GM19025 (cell line): ENCODE measurements at regions not wholly inside any gene's neighbourhood (a gene's known extent, or its start where the extent isn't known, plus 50 kb on each side); places are given as distances from the start of the nearest gene placed in this dataset.

Source experiments
- ATAC-seq: cut with Tn5 transposase; IDR thresholded peaks from one replicate; pipeline ENCODE4 v1.9.1; 2021; ENCODE audit warnings: mild to moderate bottlenecking, low read depth, moderate library complexity; ENCODE audit not compliant: unreplicated experiment

DNA sequence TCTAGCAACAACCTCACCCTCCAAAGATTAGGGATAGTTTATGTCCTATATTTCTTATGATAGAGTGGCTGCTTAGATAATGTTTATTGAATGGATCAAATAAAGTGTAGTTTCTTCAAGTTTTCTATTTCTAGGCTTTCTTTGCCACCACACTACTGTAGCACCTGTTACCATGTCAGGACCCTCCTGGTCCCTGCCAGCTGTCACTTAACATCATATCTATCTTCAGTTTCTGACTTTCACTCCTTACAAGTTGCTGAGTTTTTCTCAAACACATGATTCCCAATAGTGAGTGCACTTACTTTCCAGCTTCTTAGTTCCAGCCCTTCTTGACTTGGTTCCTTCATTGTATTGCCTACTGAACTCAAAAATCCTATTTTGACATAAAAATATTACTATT, 593.9 kb upstream of the PITX2 start:
- no peak for ATAC-seq

GRCh38 chr4:111221371-111221770, 598.5 kb upstream of the PITX2 start:
- no peak for ATAC-seq

- ATAC-seq = no peak
Observed at GRCh38 chr4:111228396-111228795, 605.5 kb upstream of the PITX2 start.

DNA sequence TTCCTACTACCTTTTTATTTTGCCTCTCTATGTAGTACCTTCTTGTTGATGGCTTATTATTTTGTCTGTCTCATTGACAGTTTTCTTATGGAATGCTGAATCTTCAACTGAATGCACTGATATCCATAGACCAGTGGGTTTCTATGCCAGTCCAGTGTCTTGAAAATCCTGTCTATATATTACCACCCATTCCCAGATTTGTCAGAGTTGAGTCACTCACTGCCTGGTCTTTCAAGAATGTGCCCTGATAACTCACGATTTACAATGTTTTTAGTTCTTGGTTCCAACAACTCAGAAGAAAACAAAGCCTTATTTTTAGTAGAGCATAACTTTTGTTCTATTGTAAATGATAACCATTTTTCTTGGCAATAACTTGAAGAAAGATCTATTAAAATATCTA, 606.0 kb upstream of the PITX2 start:
- no peak for ATAC-seq

- no peak for ATAC-seq
Observed at GRCh38 chr4:111230265-111230664, 607.4 kb upstream of the PITX2 start.

DNA sequence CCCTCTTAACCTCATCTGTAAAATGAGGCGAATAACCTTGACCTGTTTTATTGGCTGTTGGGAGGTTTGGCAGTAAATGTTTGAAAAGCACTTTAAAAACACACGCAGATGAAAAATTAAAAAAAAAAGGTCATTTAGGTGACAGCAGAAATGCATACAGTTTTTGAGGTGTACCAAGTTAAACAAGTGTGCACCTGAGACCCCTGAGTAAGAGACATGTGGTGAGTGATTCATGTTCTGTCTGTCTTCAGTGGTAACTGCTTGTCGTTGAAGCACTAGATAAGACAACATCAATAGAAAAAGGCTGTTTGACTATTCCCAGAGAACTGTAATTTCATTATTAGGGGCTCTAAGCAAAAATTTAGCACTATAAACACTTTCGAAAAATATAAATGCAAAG, 608.4 kb upstream of the PITX2 start:
- ATAC-seq = no peak

- no peak for ATAC-seq
Observed at GRCh38 chr4:111234939-111235338, 612.1 kb upstream of the PITX2 start.

DNA sequence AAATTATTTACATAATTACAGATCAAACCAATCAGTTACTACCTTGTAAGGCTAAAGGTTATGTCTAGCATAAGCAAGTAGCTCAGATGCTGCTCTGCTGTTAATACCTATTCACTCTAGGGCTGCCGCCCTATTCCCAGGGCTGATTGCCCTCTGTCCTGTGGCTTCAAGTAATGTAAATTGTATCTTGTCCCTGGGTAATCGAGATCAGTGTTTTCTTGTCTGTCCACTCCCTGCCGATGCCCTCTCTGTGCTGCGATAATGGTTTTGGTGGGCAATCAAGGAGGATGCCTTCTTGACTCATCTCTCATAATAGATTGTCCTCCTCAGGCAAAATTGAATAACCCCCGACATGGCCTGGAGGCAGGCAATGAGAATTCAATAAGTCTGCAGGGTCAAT, 641.0 kb upstream of the PITX2 start:
- ATAC-seq = no peak

- ATAC-seq = no peak
Observed at GRCh38 chr4:111266937-111267336, 644.1 kb upstream of the PITX2 start.

DNA sequence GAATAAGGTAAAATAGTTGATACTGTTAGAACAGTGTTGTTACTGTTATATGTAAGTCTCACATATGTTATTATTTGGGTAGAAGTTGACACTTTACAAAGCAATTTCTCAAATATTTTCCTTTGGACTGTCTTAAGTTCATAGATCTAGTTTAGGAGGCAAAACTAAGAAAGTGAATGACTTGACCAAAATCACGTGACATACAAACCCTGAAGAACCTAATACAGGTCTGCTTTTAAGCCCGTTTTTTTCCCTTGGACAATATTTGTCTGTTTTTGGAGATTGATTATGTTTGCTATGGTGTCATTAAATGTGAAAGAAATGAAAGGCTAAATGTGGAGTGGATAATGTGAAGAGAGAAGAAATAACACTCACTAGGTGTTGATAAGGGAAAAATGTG, 644.9 kb upstream of the PITX2 start:
- no peak for ATAC-seq

DNA sequence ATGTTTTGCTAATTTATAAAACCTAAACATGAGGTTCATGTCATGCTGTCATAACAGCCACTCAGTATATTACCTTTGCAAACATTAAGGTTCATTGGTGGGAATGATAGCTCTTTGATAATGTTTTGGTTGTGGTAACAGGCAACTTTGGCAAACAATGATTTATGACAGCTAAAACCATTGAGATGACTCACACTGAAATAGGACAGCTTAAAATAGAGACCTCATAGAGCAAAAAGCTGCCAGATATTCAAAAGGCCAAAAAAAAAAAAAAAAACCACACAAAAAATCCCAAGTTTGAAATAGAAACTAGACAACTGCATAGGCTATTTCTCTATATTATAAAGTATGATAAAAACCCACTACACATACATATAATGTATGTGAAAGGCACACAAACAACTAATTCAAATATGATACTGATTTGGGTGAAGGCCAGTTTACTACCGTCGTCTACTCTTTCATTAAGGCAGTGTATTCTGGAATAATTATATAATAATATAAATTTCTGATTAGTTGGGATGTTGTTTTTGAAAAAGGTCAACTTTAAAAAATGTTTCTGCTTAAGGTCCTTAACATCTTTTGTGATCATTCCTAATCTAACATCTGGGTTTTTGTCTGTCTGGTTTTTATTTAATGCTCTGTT, 646.0 kb upstream of the PITX2 start:
- no peak for ATAC-seq

DNA sequence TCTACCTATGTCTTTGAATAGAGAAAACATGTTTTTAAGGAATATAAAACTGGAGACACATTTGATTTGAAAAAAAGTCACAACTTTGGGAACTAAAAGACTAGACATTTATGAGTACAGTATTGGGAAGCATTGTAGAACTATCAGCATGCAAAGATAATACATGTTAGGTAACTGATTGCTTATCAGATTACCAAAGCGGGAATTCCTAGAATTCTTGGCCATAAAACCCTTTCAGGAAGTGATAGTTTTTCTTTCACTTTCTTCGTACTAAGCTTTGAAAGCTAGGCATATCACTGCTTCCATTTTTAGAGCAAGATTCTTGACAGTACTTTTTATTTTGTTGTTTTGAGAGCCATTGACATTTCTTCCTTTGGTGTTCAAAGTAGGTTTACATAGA, 646.6 kb upstream of the PITX2 start:
- no peak for ATAC-seq

GRCh38 chr4:111274060-111274459, 651.2 kb upstream of the PITX2 start:
- no peak for ATAC-seq

GRCh38 chr4:111274486-111274885, 651.6 kb upstream of the PITX2 start:
- ATAC-seq = no peak

- ATAC-seq = no peak
Observed at GRCh38 chr4:111281219-111281618, 658.3 kb upstream of the PITX2 start.

- ATAC-seq = no peak
Observed at GRCh38 chr4:111282035-111282434, 659.2 kb upstream of the PITX2 start.

DNA sequence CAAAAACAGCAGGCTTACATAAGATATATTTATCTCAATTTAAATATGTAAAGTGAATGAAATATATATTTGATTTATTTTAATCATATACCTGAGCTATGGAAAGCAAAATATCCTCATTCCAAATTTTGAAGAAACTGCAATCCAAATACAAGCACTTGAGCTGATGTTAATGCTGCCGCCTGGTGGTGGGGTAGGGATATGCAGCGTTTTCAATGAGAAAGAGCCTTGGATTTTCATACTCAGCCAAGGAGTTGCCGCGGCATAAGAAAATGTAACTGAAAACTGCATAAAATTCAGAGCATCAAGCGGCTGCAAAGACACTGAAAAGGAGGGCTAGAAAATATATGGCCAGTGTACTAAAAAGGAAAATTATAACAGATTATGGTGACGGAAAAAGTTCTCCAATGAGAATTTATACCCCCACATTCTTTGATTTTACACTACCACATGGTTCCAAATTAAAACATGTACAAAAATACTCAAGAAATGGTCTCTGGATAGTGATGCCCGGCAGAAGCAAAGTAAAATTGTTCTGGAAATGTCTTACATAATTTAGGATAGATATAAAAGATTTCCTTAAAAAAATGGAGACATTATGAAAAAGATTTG, 660.3 kb upstream of the PITX2 start:
- no peak for ATAC-seq

DNA sequence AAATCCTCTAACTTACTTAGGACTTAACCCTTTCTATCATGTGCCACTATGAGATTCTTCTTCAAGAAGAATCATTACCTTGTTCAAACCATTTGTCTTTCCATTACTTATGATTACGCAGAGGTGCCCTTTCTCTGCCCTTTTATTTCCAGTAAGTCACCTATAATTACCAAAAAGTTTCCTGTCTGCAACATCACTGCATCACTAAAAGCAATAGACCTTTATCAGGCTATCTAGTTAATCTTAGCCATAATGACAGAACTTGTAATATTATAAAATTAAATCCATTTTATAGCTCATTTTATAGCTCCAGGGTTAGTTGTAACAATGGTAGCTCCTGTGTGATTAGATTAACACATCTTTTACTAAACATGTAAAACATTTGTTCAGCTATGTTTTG, 673.6 kb upstream of the PITX2 start:
- ATAC-seq = no peak

GRCh38 chr4:111303806-111304205, 680.9 kb upstream of the PITX2 start:
- ATAC-seq = no peak

DNA sequence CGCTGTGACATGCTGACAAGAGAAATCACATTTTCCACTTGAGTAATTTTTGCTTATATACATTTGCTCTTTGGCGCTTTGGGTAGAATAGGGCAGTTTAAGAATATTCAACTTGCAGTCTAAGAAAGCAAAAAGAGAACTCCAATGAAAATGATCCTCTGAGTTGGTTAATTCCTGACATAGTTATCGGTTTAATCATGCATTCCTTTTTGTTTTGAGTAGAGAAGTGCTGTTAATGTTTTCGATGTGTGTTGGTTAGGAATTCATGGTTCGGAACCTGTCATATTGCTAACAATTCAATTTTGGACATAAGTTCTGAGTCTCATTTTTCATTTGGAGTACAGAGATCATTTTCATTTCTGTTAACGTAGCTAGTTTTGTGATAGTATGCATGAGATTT, 700.6 kb upstream of the PITX2 start:
- ATAC-seq = no peak

GRCh38 chr4:111323916-111324315, 701.0 kb upstream of the PITX2 start:
- ATAC-seq = no peak

DNA sequence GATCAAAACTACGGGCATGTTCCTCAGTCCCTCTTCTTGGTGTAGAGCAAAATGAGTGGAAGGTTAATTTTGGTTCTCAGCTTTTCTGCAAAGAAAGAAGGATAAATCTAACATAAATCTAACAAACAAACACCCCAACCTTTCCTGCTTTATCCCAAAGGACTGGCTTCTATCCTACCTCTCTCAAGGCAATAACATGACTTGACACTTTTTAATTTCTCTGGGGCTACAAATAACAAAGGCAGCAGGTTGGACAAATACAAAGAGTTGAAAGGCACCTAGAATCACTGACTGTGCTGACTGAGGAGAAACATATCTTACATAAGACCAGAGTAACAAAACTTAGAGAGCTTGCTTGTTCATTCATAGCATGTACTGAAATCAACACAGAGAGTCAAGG, 703.6 kb upstream of the PITX2 start:
- no peak for ATAC-seq

DNA sequence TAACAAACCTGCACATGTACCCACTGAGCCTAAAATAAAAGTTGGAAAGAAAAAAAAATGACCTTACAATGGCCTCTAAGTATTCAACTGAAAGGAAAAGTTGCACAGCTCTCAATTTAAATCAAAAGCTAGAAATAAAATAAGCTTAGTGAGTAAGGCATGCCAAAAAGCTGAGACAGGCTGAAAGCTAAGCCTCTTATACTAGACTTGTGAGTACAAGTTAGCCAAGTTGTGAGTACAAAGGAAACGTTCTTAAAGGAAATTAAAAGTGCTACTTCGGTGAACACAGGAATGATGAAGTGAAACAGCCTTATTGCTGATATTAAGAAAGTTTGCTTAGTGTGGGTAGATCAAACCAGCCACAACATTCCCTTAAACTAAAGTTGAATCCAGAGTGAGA, 707.9 kb upstream of the PITX2 start:
- ATAC-seq = no peak
